Midbrain (tissue), 1 donor: ENCODE measurements at regions not wholly inside any gene's neighbourhood (a gene's known extent, or its start where the extent isn't known, plus 50 kb on each side); places are given as distances from the start of the nearest gene placed in this dataset.

Experiments
- DNase-seq: peaks from one replicate; lab custom pipeline; 2025; lab: John Stamatoyannopoulos, UW

DNA sequence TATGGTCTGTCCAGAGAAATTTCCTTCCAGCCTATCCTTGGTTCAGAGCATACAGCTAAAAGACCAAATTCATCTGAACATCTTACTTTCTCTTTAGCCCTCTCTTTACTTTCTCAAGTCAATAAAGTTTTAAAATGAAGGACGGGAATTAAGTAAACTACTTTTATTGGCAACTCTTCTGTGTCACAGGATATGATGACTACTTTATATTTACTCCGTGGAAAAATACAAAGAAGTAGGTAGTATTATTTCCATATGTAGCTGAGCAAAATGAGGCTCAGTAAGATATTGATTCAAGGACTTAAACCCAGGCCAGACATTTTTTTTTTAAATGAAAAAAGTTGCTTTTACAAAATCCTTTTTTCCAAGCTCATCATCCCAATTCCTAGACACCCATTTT, 151.2 kb upstream of the DPYD start:
- no peak for DNase-seq

DNA sequence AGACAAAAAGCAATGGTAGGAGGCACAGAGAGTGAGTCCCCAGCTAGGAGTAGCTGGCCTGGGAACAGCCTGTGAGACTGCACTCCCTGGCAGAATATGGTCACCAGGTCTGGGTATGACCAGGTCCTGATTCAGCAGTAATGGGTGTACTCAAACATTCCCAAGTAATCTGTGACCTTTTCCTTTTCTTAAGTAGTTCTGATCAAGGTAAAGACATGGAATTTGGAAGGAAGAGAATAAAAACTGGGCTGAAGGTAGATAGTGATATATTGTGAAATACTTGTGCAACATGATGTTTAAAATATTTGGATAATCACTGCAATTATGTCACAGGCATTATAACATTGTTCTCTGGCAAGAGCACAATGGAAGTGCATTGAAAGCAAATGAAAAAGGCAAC, 147.2 kb upstream of the DPYD start:
- DNase-seq: no peak

DNA sequence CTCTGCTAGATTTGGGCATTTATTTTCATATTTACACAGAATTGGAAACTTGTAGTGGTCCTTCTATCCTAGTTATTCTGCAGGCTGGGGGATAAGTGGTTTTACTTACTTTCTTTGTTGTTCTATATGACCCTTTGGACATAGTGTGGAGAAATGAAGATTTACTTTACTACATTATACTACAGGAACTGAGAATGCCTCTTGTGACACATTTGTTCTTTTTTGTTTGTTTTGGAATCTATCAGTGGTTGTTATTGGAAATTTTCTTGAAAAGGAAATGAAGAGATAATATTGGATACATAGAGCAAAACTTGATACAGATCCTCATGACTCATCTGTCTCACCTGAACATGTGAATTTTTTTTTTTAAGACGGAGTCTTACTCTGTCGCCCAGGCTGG, 146.1 kb upstream of the DPYD start:
- no peak for DNase-seq

DNA sequence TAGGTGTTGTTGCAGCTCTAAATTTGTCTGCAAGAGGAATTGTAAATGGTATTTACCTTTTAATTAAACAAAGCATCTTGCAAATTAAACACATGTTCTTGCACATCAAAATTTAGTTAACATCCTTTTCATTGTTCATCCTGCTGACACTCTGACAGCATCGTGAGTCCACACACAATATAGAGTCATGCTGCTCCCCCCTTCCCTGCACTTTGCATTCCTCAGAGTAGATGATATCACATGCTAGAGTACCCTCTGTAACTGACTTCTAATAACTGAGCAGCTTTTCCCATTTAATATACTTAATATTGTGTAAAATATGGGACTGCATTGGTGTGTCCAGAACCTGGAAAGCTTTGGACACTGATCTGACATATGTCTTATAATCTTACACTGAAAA, 138.8 kb upstream of the DPYD start:
- no peak for DNase-seq

DNA sequence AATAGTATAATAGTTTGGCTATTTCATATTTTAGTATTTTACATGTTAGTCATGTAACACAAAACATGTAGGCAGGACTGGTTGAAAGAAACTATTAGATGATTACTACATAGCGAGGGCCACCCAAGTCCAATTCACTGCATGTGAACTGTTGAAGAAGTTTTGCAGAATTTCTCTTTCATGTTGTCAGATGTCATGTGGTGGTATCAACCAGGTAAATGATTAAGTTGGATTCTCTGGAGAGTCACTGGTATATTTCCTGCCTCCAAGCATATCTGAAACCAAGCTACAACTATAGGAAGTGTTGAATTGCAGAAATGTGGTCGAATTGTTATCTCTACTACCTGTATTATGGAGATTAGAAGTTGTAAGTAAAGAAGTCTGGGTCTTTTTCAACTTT, 137.8 kb upstream of the DPYD start:
- DNase-seq: no peak

DNA sequence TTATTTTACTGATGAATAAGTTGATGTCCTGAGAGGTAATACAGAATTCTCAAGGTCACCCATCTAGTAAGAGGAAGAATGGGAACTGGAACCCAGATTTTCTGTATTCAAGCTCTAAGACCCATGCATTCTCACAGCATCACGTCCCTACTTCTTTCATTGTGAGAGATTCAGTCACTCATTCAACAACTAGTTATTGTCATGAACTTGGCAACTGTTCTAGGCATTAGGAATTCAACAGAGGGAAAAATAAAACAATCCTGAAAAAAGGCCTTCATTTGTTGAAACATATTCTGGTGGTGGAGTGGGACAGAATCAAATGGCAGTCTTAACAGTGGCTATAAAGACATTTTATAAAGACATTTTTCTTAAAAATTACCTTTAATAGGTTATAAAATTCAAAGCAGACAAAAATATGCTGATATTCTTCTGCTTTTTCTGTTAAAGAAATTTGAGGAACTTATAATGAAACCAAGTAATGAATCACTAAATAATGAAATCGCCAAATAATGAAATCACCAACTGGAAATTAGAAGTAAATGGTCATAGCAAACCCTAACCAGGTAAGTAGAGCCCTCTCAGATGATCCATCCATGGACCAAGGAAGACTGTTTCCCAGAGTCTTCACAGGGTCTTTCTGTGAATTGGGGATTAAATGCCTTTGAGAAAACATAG, 136.5 kb upstream of the DPYD start:
- DNase-seq: peak; percentile 60

DNA sequence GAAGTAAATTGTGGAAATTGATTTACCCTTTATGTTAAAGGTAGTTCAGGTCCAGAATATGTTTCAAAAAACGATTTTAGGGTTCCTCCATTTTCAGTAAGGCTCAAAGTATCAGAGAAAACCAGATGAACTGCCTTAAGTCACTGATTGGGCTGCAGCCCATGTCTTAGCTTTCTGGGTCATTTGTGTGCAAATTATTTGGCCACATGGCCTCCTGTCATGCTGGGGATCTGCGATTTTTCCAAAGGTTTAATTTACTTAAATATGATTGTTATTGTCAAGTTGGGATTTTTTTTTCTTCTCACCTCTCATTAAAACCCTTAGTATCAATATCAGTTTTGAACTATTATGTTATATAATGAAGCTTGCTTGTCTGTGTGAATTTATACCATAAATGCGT, 135.9 kb upstream of the DPYD start:
- no peak for DNase-seq

DNA sequence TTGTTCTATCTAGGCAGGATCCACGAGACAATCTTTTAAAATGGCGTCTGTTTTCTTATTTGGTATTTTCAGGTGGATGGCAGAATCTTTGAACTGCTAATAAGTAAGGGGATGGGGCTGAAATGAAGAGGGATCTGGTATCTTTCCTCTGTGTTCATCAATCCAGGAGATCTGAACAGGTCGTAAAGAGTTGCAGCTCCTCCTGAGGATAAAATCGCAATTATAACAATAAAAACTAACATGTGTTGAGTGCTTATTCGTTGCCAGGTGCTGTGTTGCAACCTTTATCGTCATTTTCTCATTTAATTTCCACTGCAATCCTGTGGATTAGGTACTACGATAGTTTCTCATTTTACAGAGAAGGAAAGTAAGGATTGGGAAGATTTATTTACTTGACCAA, 134.6 kb upstream of the DPYD start:
- no peak for DNase-seq

DNA sequence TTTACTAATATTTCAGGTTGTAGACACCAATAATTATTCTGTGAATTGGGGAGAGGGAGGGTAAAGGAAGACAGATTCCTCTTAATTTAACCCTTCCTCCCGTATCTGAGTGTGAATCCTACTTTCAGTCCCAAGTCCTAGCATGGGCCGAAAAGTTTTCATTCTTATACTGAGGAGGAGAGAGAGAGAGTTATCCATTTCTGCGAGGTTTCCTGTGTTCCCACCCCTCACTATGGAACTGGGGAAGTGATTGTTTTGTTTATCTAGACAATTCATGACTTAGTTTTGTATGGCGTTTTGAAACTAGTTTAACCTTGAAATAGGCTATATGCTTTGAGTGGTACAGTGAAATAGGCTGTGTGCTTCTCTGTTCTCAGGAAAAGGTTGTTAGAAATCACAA, 134.0 kb upstream of the DPYD start:
- DNase-seq: no peak

DNA sequence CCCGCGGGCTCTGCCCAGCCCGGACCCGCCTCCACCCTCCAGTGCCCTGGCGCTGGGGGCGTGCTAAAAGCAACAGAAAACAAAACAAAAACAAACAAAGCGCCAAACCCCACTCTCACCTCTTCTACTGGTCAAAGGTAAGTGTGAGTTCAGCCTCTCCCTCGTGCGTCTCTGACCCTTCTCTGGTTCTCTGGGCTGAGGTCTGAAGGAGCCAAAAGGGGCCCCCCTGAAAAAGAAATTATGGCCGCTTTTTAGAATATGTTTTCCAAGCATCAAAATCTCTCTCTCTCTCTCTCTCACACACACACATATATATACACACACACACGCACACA, 133.5 kb upstream of the DPYD start:
- no peak for DNase-seq

DNA sequence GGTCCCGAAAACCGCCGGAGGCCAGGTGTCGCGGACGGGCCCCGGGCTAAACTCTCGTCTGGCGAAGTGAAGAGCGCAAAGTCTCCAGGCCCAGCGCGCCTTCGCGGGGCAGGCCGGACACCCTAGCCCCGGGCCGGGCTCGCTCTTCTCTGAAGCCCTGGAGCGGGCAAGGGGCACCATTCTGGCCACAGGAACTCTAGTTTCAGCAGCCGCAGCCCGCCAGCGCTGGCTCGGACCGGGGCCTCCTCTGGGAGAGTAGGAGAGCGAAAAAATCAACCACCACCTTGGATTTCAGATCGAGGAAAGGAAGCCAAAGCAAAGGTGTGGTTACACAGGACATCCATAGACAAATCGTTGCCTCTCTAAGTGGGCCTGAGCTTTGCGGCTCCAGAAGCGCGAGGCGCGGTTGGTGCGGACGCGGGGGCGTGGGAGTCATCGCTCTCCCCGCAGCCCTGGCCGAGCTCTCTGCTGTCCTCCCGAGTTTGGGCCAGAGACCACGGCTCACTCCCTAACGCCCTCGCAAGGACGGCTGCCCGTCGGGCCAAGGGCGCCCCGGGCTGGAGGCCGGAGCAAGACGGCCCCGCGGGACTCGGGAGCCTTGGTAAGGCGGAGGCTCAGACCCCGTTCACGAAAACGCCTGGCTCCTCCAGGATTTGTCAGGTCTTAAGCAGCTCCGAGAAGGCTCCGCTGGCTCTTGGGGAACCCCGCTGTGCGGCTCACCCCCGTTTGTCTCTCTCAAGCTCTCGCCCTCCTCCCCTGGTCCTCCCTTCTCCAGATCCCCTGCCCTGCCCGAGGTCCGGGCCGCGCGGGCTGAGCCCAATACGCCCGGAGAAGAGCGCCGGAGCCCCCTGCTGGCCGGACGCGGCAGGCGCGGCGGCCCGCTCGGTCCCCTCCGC, 132.9 kb upstream of the DPYD start:
- peak; percentile 63 for DNase-seq

DNA sequence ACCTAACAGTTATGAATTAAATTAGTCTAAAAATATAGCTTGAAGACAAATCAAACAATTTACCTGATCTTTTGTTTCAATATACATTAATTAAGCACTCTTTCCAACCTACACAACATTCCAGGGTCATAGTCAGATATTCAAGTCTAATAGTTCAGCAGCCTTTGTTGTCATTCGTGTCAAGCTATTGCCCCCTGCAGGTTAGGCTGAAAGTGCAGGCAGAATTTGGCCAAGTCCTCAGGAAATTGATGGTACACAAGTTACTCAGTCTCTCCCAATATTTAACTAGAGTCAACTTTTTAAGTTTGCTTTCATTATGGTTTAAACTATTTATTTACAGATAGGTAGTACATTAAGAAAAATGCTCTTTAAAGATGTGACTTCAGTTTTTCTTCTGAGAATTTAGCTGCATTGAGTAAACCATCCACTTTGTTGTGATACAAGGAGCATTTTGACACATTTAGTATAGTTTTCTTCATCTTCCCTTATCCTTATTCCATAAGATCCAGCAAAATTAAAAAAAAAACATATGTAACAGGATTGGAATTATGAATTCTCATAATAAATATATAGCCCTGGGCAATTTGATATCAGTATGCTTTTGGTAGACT, 130.3 kb upstream of the DPYD start:
- peak; percentile 84 for DNase-seq

DNA sequence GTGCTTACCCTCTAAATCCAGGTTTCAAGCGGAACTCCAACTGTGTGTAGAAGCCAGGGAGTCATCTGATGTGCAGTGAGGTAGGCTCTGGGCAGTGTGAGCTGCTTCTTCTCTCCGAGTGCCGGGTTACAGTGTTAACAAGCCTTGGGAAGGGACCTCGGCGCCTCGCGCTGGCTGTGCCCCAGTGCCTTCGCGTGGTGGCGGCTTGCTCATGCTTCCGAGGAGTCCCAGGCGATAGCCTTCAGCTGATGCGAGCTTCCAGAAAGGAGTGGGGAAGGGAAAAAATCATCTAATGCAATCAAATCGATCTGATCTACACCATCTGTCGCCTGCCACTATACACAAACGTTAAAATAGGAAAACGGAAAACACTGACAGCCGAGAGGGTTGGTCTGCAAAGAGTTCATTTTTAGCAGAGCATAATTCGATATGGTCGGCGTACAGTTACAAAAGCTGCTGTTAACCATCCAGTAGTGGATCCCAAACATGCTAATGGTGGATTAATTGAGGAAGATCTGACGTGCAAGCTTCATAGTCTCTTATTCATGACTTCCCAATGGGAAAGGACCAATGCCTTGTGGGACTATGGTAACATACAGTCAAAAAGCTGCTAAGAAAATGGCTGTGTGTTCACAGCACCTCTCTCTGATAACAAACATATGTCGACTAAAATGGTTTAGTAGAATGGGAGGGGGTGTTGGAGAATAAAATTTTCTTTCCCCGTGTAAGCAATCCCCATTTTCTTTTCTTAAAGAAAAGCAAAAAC, 128.7 kb upstream of the DPYD start:
- no peak for DNase-seq

DNA sequence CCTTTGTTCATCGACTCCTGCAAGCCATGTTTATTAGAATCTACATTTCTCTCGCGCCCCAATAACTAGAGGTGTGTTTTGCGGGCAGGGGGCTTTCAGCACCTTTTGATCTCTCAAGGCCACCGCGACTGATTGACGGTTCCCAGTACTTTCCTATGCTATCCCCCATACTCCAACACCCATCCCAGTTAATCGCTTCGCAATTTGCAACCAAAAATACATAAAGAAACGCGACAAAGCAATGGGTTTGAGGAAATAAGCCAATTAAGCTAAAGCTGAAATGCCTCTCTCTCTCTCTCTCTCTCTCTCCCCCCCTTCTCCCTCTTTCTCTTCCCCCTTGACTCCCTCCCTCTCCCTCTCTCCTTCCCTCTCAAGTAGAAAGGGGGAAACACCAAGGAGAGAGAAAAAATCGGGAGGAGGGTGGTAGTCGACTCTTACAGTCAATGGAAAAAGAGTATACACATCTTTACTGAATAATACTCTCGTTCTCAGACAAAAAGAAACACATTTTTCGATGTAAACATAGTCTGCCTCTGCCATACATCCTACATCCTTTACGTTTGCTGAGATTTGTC, 128.0 kb upstream of the DPYD start:
- DNase-seq: no peak

DNA sequence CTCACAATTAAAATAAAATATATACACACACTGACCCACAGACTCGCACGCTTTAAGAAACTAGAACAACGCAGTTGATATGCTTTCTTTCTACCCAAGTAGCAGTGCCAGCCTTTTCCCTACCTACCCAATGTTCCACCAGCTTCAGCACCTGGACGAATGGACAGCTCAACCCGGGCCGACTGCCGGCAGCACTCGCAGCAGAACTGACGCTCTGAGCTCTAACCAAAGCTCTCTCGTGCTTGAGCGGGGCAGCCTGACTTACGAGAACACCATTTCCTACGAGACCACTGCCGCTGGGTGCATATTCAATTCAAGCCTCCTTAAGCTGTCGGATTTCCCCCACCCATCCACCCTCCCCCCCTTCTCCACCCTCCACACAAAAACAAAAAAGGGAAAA, 127.4 kb upstream of the DPYD start:
- DNase-seq: peak; percentile 81

DNA sequence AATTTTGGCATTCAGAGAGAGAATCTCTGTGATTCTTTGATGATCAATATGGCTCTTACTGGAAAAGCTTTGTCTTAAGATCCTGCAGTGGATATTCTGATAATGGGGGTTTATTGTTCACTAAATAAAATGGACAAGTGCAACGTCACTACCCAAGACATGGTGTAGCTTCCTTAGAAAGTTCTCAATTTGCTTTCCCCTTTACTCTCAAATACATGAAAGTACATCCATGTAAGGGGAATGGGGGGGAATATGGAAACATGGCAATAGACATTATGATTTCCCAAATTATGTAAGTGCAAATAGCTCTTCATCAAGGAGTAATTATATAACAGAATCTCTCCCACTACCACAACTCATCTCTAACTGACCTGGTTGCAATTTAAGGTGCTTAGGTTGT, 126.3 kb upstream of the DPYD start:
- DNase-seq: no peak

DNA sequence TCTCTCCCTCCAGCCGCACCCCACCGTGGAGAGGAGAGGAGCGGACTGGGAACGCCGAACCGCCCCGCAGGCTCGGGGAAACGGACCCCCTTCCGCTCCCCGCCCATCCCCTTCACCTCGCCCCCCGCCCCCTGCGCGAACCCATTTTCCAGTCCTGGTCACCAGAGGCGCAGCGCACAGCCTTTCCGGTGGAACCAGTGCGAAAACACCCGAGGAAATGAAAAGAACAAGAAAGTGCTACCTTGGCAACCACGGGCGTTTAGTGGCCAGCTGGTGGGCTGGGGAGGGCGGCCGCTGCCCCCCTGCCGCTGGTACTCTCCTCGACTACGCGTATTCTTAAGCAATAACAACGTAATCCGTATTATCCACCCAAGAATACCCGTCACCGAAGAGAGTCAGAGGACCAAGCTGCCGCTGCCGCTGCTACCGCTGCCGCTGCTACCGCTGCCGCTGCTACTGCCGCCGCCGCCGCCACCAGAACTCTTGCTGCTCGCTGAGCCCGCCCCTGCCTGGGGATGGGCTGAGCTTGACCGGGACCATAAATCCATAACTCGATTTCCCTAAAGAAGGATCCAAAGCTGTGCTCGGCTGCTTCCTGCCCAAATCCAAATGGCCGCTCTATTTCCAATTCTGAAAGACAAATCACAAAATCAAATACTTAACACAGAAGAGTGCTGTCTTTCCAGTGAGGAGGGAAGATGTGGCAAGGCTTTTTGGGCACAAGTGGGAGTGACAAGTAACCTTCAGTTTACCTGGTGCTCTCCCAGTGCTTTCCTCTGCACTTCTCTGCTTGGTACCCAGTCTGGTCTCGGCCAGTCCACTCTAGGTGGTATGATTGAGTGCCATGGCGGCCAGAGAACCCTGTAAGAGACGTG, 125.2 kb upstream of the DPYD start:
- DNase-seq: no peak

DNA sequence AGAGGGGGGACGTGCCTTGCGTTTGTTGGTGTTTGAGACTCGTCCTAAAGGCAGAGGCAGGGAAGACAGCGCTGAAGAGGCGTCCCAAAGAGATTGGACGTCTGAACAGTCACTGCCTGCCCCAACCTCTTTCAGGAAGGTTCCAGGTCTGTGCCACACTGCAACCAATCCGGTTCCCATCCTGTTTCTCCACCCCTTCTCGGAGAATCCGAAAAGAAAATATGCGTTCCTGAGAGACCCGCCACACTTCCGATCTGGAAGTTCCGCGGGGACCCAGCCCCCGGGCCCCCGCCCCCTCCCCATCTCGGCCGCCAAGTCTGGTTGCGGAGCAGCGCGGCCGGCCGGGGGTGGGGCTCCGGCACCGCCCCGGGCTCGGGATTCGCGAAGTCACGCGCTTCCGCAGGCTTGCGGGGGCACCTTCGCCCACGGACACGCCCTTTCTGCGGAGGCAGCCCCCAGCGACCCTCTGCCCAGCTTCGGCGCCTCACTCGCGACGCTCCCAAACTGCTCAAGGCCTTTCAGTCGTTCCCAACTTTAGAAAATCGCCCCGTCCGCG, 124.5 kb upstream of the DPYD start:
- DNase-seq: no peak

DNA sequence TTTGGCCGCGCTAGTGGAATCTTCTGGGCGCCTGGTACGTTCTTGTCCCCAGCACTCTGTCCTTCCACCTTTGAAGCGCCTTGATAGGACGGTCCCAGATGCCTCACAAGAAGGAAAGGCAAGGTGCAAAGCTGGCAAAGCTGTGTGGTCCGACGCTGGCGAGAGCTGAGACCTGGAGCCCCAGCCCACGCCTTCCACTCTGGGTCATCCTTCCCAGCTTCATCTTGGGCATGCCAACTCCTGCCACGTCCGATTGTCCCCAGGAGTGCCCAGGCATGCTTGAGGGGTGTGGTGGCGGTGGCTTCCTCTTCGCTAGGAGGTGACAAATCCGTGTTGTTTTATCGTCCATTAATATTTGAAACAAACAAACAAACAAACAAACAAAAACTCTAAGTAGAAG, 123.9 kb upstream of the DPYD start:
- DNase-seq: no peak

DNA sequence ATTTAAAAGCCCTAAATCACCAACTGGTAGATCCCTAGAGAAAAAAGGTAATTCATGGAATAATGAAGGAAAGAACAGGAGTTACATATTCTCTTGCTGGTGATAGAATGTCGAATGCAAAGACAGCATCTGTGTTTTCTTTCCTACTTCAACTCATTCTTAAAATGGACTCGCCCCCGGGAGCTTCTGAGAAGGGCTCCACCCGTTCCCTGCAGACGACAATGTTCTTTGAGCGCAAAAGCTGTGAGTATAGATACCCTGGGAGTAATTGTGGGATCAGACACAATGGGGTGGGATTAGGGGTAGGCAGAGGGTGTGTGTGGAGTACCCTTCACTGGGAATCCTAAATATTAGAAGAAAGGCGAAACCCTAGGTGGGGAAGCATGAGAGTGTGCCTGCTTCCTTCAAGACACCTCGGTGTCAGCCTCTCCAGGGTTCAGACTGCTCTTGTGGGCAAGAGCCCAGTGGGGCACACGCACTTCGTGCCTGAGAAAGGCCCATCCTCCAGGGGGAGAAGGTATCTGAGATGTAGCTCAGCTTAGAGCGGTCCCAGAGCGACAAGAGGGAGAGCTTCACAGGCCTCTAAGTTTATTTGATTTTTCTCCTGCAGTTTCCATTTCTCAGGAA, 123.3 kb upstream of the DPYD start:
- DNase-seq: no peak
